ENCODE measurements at regions not wholly inside any gene's neighbourhood (a gene's known extent, or its start where the extent isn't known, plus 50 kb on each side); places are given as distances from the start of the nearest gene placed in this dataset.

- TF ChIP-seq CTCF (IDR thresholded peaks at IDR 0.05) (no peak), POLR2A (IDR thresholded peaks at IDR 0.05) (no peak)
Observed at GRCh38 chr4:146073517-146073916, 102.0 kb upstream of the LSM6 start.

All from Peyer's patch (tissue), 4 donors.